DND-41 (cell line): ENCODE measurements at regions not wholly inside any gene's neighbourhood (a gene's known extent, or its start where the extent isn't known, plus 50 kb on each side); places are given as distances from the start of the nearest gene placed in this dataset.

Experiments
- ATAC-seq: fragments of 200-7000 bp; cut with Tn5 transposase; 3 replicates; pipeline ENCODE4 v1.9.1; 2021; ENCODE audit warnings: low read depth; ENCODE audit not compliant: insufficient read depth
- DNase-seq: peaks from one replicate; pipeline ENCODE4 v3.0.0-alpha.2; 2020
- H2AFZ ChIP-seq: 2 replicates; pipeline ENCODE4 v1.6.0; 2012; ENCODE audit warnings: low read depth, low read length
- H3K27ac ChIP-seq: 2 replicates; pipeline ENCODE4 v1.5.1; 2012; ENCODE audit warnings: low read length, inconsistent platforms
- H3K27me3 ChIP-seq: fragments of 200-600 bp; sonication (generic); 2 replicates; pipeline ENCODE4 v1.6.0; 2012; ENCODE audit warnings: low read length, mild to moderate bottlenecking, inconsistent platforms; ENCODE audit not compliant: insufficient read depth, poor library complexity
- H3K36me3 ChIP-seq: 2 replicates; pipeline ENCODE4 v1.5.1; 2012; ENCODE audit warnings: low read length, inconsistent platforms; ENCODE audit not compliant: insufficient read depth
- H3K4me1 ChIP-seq: 2 replicates; pipeline ENCODE4 v1.5.1; 2012; ENCODE audit warnings: mild to moderate bottlenecking, low read length; ENCODE audit not compliant: insufficient read depth
- H3K4me2 ChIP-seq: 2 replicates; pipeline ENCODE4 v1.6.0; 2012; ENCODE audit warnings: mild to moderate bottlenecking, moderate library complexity, low read length, inconsistent platforms; ENCODE audit not compliant: insufficient read depth
- H3K4me3 ChIP-seq, 2 experiments: fragments of 200-600 bp in 1 of 2; shearing (Covaris generic) in 1 of 2; 2 replicates each; pipeline ENCODE4 v1.5.1; 2012 to 2016; ENCODE audit warnings: inconsistent platforms in 2 of 2, low read length in 2 of 2, mild to moderate bottlenecking in 2 of 2, low read depth in 1 of 2, moderate library complexity in 1 of 2
- H3K79me2 ChIP-seq: 2 replicates; pipeline ENCODE4 v1.6.0; 2012; ENCODE audit warnings: low read length, inconsistent platforms; ENCODE audit not compliant: insufficient read depth
- H3K9ac ChIP-seq: 2 replicates; pipeline ENCODE4 v1.6.0; 2012; ENCODE audit warnings: low read depth, mild to moderate bottlenecking, inconsistent platforms, low read length, moderate library complexity
- H3K9me3 ChIP-seq: 2 replicates; pipeline ENCODE4 v1.5.1; 2012; ENCODE audit warnings: low read length, moderate library complexity, mild to moderate bottlenecking, inconsistent platforms; ENCODE audit not compliant: insufficient read depth, severe bottlenecking
- H4K20me1 ChIP-seq: 2 replicates; pipeline ENCODE4 v1.6.0; 2012; ENCODE audit warnings: low read length; ENCODE audit not compliant: insufficient read depth
- EZH2 ChIP-seq: IDR thresholded peaks from 3 replicates; pipeline ENCODE4 v1.6.1; 2012; ENCODE audit warnings: borderline replicate concordance, low read depth, mild to moderate bottlenecking, moderate library complexity, low read length, inconsistent platforms; ENCODE audit not compliant: severe bottlenecking
- TF ChIP-seq, protein P1 (sequence below): IDR thresholded peaks from 2 replicates; pipeline ENCODE4 v1.5.1; 2012; ENCODE audit warnings: borderline replicate concordance, low read length, moderate library complexity, mild to moderate bottlenecking; ENCODE audit not compliant: poor library complexity, severe bottlenecking; ENCODE audit errors: extremely low read depth

DNA sequence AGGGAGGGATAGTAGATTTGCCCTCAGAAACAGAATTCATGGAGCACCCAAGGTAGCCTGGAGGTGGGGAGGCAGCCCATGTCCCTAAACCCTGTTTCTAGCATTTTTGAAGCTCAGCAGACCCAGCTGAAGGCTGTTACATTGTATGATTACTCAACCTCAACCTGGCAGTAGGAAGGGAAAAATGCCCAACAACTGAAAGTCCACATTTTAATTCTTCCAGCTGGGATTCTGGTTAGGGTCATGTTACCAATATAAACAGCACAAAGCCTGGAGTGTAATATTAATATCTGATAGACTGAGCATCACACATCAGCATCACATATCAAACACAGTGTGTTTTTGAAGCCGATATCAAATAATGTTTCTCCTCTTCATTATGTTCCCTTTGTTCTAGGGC lies 437.0 kb downstream of the HRH4 start:
- TF ChIP-seq, protein P1, sequence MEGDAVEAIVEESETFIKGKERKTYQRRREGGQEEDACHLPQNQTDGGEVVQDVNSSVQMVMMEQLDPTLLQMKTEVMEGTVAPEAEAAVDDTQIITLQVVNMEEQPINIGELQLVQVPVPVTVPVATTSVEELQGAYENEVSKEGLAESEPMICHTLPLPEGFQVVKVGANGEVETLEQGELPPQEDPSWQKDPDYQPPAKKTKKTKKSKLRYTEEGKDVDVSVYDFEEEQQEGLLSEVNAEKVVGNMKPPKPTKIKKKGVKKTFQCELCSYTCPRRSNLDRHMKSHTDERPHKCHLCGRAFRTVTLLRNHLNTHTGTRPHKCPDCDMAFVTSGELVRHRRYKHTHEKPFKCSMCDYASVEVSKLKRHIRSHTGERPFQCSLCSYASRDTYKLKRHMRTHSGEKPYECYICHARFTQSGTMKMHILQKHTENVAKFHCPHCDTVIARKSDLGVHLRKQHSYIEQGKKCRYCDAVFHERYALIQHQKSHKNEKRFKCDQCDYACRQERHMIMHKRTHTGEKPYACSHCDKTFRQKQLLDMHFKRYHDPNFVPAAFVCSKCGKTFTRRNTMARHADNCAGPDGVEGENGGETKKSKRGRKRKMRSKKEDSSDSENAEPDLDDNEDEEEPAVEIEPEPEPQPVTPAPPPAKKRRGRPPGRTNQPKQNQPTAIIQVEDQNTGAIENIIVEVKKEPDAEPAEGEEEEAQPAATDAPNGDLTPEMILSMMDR: no peak
- no peak for TF ChIP-seq EZH2
- Histone ChIP-seq H3K27ac (no peak overlapping the region), H4K20me1 (no peaks in the 10 kb centered on the region)

DNA sequence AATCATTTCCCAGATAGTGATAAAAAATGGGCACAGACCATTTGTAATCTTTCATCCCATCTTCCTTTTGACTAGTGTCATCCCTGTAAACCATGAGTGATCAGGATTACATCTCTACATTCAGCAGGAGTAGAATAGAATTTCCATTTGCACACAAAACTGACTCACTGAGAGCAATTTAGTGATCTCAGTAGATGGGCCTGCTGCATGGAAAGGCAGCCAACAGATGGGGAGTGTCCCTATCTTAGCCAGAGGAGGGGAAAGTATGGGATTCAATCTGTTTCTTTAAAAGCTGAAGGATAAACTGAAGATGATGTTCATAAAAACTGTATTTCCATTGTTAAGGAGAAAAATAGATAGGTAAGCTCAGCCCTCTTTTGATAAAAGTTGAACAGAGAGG lies 441.7 kb downstream of the ZNF521 start:
- no peak for ATAC-seq
- Histone ChIP-seq H3K79me2 (no peaks in the 10 kb centered on the region), H4K20me1 (no peaks in the 10 kb centered on the region), H3K36me3 (no peaks in the 10 kb centered on the region), H3K27ac (no peak overlapping the region), H3K9ac (no peak overlapping the region), H3K4me2 (no peak overlapping the region), H3K4me1 (no peaks in the 10 kb centered on the region), H3K9me3 (no peaks in the 10 kb centered on the region), H3K4me3 (no peak overlapping the region), H2AFZ (no peak overlapping the region), H3K27me3 (no peaks in the 10 kb centered on the region)
- TF ChIP-seq EZH2: no peak
- TF ChIP-seq, protein P1: no peak
- no peak for DNase-seq

More for the DNA sequence above, 437.0 kb downstream of the HRH4 start:
- Histone ChIP-seq H3K4me3 (no peak overlapping the region), H3K4me2 (no peak overlapping the region), H3K36me3 (no peaks in the 10 kb centered on the region), H3K4me1 (no peaks in the 10 kb centered on the region), H3K79me2 (no peaks in the 10 kb centered on the region), H2AFZ (no peak overlapping the region), H3K9ac (no peak overlapping the region), H3K27me3 (no peaks in the 10 kb centered on the region), H3K9me3 (no peaks in the 10 kb centered on the region)
- ATAC-seq (no peak), DNase-seq (no peak)

DNA sequence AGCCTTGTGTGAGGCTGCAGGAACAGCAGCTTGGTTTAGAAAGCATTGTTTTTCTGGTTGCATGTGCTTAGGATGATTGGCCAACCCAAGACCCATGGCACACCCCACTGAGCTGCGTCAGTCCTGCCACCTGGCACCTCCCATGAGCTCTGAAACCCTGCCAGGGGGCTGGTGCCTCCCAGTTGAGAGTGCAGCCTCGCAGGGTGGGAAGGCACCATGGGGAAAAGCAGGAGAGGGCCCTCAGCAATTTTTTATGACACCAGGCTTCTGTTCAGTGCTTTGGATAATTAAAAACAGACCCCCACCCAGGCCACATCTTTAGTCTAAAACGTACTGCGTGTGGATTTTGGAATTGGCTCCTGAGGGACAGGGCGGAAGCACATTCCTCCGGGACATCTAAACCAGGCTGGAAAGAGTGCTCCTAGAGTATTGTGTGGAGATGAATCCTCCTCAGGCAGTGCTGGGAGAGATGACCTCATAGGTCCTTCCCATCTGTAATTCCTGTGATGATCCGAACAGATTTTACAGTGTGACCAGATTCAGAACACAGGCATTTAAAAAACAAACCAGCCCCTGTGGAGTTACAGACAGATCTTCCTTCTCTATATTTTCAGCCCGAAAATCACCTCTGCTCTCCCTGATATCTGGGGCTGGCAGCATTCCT lies 438.3 kb downstream of the ZNF521 start:
- Histone ChIP-seq H3K4me2 (no peak overlapping the region), H3K9ac (no peak overlapping the region), H3K36me3 (no peaks in the 10 kb centered on the region), H3K4me1 (no peaks in the 10 kb centered on the region), H4K20me1 (no peaks in the 10 kb centered on the region), H3K27me3 (no peaks in the 10 kb centered on the region), H3K79me2 (no peaks in the 10 kb centered on the region), H2AFZ (no peak overlapping the region), H3K9me3 (no peaks in the 10 kb centered on the region), H3K4me3 (no peak overlapping the region), H3K27ac (no peak overlapping the region)
- no peak for DNase-seq
- TF ChIP-seq, protein P1: no peak
- TF ChIP-seq EZH2: no peak
- no peak for ATAC-seq
